Posterior vena cava (tissue), 2 donors: ENCODE measurements at regions not wholly inside any gene's neighbourhood (a gene's known extent, or its start where the extent isn't known, plus 50 kb on each side); places are given as distances from the start of the nearest gene placed in this dataset.

Experiments used
- DNase-seq: peaks from one replicate; pipeline ENCODE4 v3.0.0-alpha.2; 2020; ENCODE audit warnings: low spot score
- intact Hi-C, 2 donors: fragments of 100-400 bp; cut with DNase I; formaldehyde crosslinking; loops; one replicate each; pipeline versions ENCODE4 v1.14.1 to v1.14.2; 2022 to 2023
- donor health status: DM: yes; HTN: yes; CAD: no.
- donor health status: DM: yes; HTN: yes; CAD: no.

DNA sequence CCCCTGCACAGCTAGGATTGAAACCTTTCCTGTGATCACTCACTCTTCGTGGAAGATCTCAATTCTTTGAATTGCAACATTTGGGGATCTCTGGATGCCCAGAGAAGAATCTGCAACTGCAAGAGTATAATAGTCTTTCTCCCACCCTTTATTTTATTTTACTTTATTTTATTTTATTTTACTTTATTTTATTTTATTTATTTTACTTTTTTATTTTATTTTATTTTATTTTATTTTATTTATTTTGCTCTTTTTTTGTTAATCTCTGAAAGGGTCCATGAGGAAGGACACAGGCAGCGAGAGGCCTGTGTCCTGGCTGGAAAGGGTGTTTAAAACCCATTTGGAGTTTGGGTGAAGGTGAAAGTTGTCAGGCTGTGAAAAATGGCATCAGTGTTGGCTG lies 181.4 kb downstream of the TMEM182 start:
- no peak for DNase-seq
- intact Hi-C loops: no loop called here

DNA sequence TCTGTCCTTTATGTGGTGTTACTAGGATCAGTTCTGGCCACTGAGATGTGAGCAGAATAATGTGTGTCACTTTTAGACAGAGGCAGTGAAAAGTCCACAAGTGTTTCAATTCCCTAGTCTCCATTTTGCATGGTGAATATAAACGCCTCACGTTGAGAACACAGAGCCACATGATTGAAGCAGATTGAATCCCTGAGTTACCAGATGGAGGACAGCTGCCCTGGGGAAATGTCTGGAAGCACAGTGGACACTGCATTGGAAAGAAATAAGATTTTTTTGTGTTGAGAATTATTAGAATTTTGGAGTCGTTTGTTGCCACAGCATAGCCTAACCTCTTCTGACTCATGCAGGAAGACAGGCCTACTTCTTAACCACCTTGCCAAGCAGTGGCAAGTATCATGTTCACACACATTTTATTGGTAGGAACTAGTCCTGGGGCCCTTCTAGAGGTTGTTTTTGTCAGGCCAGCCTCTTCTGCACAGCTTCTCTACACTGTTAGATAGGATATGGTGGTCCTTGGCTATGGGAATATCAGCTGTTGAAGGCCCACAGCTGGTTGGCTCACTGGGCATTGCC lies 188.6 kb downstream of the TMEM182 start:
- DNase-seq: no peak
- intact Hi-C loops: no loop called here

DNA sequence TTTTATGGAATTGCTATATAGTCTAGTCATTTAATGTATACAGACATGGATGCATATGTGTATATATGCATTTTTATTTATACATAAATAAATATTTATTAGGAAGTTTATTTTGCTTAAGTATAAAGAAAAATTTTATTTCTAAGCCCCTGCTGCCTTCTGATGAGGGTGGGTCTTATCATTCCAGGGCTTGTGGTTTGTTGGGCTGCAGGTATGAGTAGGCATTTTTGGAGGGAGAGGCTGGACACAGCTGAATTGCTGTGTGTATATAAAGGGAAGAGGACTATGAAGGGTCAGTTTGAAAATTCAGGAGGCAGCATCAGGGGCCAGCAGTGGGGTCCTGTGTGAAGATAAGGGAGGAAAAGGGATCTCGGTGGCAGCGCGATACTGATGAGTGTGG lies 189.4 kb downstream of the TMEM182 start:
- DNase-seq: no peak
- intact Hi-C loops: no loop called here

DNA sequence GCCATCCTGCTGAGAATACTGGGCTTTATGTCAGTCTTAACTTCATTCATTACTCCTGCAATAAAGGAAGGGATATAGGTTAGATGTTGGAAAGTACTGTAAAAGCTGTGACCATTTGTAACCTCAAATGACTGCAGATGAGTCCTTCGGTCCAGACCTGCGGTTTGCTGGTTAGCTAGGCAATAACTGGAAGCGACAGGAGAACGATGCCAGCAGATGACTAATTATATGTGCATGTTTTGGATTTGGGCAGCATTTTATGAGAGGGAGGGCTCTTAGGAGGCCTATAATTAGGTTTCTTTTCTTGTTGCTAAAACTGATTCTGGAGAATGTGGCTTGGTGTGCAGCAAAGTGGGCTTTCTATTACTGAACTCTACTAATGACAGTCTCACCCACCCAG lies 205.6 kb downstream of the TMEM182 start:
- DNase-seq: no peak

DNA sequence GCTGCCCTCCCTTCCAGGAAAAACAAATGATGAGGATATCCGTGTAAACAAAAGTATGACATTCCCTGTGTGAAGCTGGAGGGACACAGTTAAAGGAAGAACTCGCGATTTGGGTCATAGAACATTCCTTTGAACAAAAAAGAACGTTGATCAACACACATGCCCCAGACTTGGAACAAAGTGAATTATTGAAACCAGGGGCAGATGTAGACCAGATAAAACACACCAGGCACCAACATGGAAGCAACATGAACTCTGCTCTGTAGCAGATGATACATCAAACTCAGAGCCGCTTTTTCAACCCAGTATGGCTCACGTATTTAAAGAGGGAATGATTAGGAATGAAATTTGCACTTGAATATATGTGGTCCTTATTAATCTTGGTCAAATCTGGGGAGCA lies 206.5 kb downstream of the TMEM182 start:
- intact Hi-C loops: no loop called here
- no peak for DNase-seq

More for the DNA sequence above, 205.6 kb downstream of the TMEM182 start:
- intact Hi-C loops: no loop called here

DNA sequence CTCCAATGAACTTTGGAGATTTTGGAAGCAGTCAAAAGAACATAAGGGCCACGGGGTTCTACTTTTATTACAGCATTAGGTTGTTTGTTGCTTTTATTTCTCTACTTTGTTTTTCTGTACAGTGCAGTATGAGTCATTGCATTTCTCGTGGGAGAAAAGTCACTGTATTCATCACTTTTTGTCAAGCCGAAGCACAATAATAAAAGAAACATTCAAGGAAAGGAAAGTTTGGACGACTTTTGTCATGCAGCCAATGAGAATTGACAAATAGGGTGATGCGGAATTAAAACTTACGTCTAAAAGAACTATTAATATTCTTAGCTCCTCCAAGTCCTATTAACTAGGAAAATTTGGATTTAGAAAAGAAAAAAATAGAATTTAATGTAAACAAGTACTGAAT lies 209.9 kb downstream of the TMEM182 start:
- DNase-seq: no peak
- intact Hi-C loops: no loop called here

DNA sequence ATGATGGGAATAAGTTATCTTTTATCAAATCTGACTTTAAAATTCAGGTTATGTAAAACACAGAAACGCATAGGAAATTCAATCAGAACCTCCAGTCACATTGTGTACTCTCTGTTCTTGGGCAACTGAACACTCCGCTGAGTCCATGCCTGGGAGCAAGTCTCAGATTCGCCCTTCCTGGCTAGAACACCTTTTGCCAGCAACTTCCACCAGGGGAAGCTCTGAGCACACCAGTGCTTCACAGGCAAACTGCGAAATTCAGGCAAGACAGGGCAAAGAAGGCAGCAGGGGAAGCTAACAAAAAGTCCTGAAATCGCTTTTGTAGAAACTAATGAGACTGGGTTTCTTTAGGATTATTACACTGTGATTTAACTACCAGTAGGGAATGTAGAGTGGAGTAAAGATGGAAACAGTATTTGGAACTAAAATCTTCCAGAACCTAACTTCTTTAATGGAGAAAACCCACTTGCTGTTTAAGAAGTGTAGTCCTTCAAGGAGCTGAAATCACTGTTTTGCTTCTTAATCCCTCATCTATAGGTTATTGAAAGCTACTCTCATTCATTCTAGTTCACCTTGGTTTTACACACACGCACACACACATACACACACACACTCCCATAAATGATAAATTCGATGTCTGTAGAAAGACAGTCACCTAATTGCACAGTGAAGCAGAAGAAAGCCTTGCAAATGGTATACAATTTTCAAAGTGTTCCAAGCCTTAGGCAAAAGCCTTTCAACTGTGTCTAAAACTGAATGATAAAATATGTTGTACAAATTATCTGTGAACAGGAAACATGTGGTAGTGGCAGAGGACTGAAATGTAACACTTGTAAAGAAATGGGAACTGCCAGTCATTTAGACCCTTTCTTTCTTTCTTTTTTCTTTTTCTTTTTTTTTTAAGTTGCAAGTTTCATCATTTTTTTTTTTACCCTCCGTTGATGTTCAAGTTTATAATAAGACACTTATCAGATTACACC lies 214.5 kb downstream of the TMEM182 start:
- intact Hi-C loops: no loop called here
- DNase-seq: no peak

DNA sequence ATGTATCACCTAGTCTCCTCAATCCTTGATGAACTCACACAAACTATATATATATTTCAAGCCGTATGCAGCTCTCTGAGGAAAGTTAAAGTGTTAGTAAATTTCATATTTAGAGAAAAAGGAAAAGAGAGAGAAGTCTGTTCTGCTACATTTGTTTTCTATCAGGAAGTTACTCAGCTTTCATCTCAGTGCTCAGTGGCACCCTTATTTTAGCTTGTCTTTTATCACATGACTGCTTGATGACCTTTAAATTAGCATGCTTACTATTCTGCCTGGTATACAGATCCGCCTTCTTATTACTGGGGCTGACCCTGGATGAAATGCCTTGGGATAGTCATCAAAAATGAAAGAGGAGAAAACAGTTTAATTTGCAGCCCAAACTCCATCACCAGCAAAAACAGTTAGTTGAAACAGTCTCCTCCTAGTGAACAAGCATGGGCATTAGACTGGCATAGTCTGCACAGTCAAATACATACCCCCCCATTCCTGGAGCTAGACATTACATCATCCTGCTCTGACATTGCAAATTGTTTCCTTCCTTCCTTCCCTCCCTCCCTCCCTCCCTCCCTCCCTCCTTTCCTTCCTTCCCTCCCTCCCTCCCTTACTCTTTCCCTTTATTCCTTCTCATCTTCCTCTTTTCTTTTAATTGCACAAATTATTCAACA lies 215.7 kb downstream of the TMEM182 start:
- intact Hi-C loops: no loop called here
- no peak for DNase-seq

DNA sequence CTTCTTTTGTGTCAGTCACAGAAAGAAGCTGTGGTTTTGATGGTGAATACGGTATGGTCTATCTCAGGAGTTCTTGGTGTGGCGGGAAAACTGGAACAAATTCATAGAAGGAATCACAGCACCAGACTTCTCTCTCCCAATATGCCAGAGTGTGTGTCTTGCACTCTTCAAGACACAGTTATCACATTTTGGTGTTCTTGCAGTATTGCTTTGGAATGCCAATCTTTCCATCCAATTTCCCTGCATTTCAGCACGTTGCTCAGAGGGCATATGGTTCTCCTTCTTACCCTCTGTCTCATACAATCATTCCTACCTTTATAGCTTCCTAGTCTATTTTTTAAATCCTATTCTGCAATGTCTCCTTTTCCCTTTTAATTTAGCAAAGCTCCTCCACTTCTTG lies 216.3 kb downstream of the TMEM182 start:
- intact Hi-C loops: no loop called here

GRCh38 chr2:102979429-102979828 lies 217.6 kb downstream of the TMEM182 start:
- intact Hi-C loops: no loop called here
- no peak for DNase-seq

More for the DNA sequence above, 216.3 kb downstream of the TMEM182 start:
- no peak for DNase-seq

- no peak for DNase-seq
- intact Hi-C loops: no loop called here
Observed at GRCh38 chr2:102983786-102984185, 222.0 kb downstream of the TMEM182 start.

DNA sequence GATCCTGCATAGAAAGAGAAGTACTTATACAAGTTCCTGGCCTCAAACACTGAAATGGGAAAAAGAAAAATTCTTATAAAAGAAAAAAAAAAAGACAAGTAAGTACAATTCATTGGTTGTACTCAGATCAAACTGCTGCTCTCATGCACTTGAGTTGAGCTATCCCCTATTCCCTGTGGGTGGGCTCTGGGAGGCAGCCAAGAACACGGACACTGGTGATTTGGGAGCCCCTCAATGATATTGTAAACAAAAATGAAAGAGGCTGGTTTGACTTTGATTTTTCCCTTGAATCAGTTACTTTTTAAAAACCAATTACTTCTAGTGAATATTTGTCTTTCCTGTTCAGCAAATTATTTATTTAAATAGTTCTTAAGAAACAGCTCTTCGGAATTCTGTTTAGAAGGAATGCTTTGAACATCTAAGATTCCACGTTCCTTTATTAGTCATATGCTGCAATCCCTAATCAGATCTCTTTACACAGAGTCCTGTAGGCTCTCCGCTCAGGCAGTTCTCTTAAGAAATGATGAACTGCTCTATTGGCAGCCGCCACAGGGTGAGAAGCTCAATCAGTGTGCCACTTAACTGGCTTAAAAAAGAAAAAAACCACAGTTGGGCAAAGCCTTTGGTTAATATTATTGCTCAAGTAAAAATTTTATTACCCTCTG lies 225.1 kb downstream of the TMEM182 start:
- DNase-seq: no peak
- intact Hi-C loops: no loop called here

GRCh38 chr2:102992607-102993006 lies 230.8 kb downstream of the TMEM182 start:
- intact Hi-C loops: no loop called here
- no peak for DNase-seq

DNA sequence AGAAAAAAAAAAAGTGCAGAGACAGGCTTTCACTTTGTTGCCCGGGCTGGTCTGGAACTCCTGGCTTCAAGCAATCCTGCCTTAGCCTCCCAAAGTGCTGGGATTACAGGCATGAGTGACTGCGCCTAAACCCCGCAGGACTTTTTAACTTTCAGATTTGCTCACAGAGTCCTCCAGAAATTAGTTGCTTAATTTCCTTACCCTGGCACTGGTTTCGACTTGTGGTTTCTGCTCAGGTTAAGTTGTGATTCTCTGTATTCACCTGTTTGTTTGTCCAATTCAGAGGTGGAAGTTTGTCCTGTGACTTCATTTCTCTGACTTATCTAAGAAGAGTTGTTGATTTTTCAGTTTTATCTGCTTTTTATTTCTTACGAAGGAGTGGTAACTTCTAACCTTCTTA lies 238.1 kb downstream of the TMEM182 start:
- intact Hi-C loops: no loop called here
- no peak for DNase-seq

DNA sequence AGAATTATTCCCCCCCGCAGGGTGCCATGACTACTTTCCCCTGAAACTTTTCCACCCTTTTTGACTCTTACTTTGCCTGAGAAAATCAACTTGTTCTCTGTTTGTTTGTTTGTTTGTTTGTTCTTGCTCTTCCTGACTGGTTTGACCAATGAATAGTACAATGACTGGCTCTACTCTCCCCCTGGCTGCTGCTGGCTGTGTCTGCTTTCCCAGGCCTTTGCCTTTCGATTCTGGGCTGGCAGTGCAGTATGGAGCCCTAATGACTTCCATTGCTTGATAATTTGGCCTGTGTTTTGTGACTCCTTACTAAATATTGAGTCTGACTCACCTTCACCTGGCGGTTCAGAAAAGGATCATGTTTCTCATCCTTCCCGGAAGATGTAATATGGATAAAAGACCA lies 241.1 kb downstream of the TMEM182 start:
- intact Hi-C loops: no loop called here
- DNase-seq: no peak

DNA sequence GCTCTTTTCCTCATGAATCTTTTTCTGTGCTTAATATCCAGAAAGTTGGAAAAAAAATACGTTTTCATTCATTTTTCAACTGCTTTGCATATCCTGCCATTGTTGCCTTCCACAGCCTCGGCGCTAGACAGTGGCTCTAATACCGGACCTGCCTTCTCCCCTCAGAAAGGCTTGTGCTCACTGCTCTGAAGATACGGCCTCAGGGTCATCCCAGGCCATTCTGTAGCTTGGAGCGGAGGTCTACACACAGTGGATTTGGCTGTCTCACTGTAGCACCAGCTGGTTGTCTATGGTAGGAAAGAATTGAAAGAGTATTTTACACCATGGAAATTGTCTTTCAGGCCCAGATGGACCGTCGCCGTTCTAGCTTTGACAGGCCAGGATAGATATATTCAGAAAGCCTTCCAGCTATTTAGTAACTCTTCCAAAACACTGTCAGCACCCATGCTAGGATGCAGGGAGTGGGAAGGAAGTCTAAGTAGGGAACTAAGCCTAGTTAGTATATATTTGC lies 242.0 kb downstream of the TMEM182 start:
- no peak for DNase-seq
- intact Hi-C loops: no loop called here

GRCh38 chr2:103004426-103004942 lies 242.7 kb downstream of the TMEM182 start:
- intact Hi-C loops: no loop called here
- no peak for DNase-seq

GRCh38 chr2:103005393-103005792 lies 243.6 kb downstream of the TMEM182 start:
- intact Hi-C loops: no loop called here
- DNase-seq: no peak

DNA sequence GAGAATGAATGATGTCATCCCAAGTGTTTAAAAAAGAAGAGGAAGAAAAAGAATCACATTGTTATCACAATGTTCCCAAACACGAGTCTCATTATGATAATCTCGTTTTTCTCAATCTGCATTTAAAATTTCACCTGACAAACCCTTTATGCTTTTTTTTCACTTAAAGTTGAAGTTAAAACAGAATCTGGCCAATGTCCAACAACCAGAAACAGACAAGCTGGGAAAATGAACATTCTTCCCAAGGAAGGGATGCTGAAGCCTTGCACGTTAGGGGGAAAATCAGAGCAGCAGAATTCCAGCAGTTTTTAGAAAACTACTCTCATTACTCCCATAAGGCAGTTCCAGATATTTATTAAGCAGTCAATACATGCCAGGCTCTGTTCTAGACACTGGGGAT lies 245.3 kb downstream of the TMEM182 start:
- intact Hi-C loops: no loop called here
- DNase-seq: no peak
